ENCODE measurements at regions not wholly inside any gene's neighbourhood (a gene's known extent, or its start where the extent isn't known, plus 50 kb on each side); places are given as distances from the start of the nearest gene placed in this dataset.

GRCh38 chr18:35822413-35822812 is 150.1 kb upstream of the RMP24 start:
- Histone ChIP-seq H3K27me3 (replicated peaks in 1 of 2; ENCODE audit: control insufficient read depth in 2 of 2, insufficient read depth in 2 of 2, low read length in 1 of 2) (no peaks in the 10 kb centered on the region), H3K36me3 (ENCODE audit: control insufficient read depth in 2 of 2, insufficient read depth in 2 of 2, low read length in 1 of 2) (no peaks in the 10 kb centered on the region), H4K20me1 (ENCODE audit: control insufficient read depth, insufficient read depth) (no peaks in the 10 kb centered on the region), H3K4me1 (ENCODE audit: control insufficient read depth, insufficient read depth, low read length) (no peaks in the 10 kb centered on the region), H3K9ac (ENCODE audit: control insufficient read depth, insufficient read depth, low read length) (no peak overlapping the region), H3K9me3 (replicated peaks; ENCODE audit: control insufficient read depth, insufficient read depth, low read length) (no peaks in the 10 kb centered on the region), H3K4me3 (no peak overlapping the region), H3K79me2 (ENCODE audit: control insufficient read depth, insufficient read depth, low read length) (no peaks in the 10 kb centered on the region), H3K27ac (ENCODE audit: control insufficient read depth, insufficient read depth) (no peak overlapping the region), H3K4me2 (ENCODE audit: control insufficient read depth, insufficient read depth) (no peak overlapping the region), H2AFZ (ENCODE audit: control insufficient read depth, low read depth, low read length) (no peak overlapping the region)
- ChIA-PET SMC1A (ENCODE audit: uncharacterized antibody, unreplicated experiment) (interaction anchor here (1.6 kb wide), 1 partner anchor 13 kb away, joined by 3 read pairs; no protein-coding TSS in a partner anchor), RAD21 (ENCODE audit: unreplicated experiment) (no interaction called here), POLR2A (interaction anchor here (0.5 kb wide), 1 partner anchor 166 kb away, joined by 3 read pairs; no protein-coding TSS in a partner anchor), CTCF (interaction anchor here (1.3 kb wide), 1 partner anchor 68 kb away, joined by 3 read pairs; no protein-coding TSS in a partner anchor)
- no peak for DNase-seq (ENCODE audit: low read depth, low spot score)
- in situ Hi-C loops (cut with MboI): no loop called here
- BruUV-seq (replicated peaks): no TSS peak
- 50% methylated on average over 6 of the region's 6 CpGs for WGBS (ENCODE audit: insufficient coverage, insufficient replicate concordance, low lambda C conversion rate, missing lambda C conversion rate)
- FAIRE-seq: no peak
- intact Hi-C loops (cut with micrococcal nuclease; ENCODE audit: unreplicated experiment): no loop called here
- no peak for TF ChIP-seq BCL3 (IDR thresholded peaks at IDR 0.05; ENCODE audit: borderline replicate concordance, insufficient read depth, low read depth, low read length, poor library complexity, severe bottlenecking)
- TF ChIP-seq ATF2 (IDR thresholded peaks at IDR 0.05; ENCODE audit: low read length): no peak
- TF ChIP-seq SREBF1 (IDR thresholded peaks at IDR 0.05; ENCODE audit: low read length): no peak
- no peak for TF ChIP-seq STAT1 (conservative IDR thresholded peaks at IDR 0.05)
- TF ChIP-seq SUZ12 (IDR thresholded peaks at IDR 0.05; ENCODE audit: unreplicated experiment): no peak
- TF ChIP-seq CREB1 (IDR thresholded peaks at IDR 0.05; ENCODE audit: low read depth): no peak
- TF ChIP-seq PBX3 (IDR thresholded peaks at IDR 0.05; ENCODE audit: insufficient replicate concordance, low read depth, low read length): no peak
- TF ChIP-seq NFIC (IDR thresholded peaks at IDR 0.05; ENCODE audit: low read depth, low read length): no peak
- TF ChIP-seq MTA3 (IDR thresholded peaks at IDR 0.05; ENCODE audit: borderline replicate concordance, low read length): no peak
- no peak for TF ChIP-seq CHD1 (IDR thresholded peaks at IDR 0.05; ENCODE audit: low read depth, low read length)
- no peak for TF ChIP-seq DPF2 (IDR thresholded peaks at IDR 0.05)
- TF ChIP-seq NR2F1 (conservative IDR thresholded peaks at IDR 0.05): no peak
- no peak for TF ChIP-seq BRCA1 (IDR thresholded peaks at IDR 0.05; ENCODE audit: low read depth, low read length)
- TF ChIP-seq POLR2A (IDR thresholded peaks at IDR 0.05; ENCODE audit: low read depth, low read length): no peak
- no peak for ATAC-seq
